ENCODE measurements at regions not wholly inside any gene's neighbourhood (a gene's known extent, or its start where the extent isn't known, plus 50 kb on each side); places are given as distances from the start of the nearest gene placed in this dataset.

DNA sequence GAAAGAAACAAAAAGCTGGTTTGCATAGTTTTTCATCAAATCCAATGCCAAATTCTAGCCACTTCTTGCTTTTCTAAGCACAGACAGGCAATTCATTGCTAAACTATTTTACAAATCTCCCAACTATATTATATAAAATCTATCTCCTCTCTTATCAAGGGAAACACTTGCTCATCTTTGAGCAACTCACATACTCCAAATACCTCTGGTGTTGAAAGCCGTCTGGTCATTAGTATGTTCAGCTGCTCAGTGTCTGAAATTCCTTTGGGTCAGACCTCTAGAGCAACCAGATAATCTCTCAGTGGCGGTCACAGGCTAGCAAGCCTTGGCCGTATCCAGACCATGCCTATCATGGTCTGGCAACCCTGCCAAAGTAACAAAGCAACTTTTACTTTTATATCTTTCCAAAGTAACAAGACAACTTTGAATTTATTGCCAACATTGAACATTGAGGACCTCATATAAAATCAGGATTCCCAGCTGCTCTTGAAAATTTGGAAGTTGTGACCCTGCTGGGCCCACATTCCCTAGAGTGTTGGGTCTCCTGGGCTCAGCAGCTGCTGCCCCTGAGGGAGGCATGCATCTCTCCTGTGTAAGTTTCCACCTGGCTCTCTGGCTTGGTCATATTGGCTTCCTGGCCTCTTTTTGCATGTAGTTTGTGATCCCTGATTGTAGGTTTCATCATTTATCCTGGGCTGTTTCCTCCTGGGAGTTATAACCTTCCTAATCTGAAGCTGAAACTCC is 56.8 kb upstream of the LANCL2 start:
- no peak overlapping the region for H2BK120ac ChIP-seq (replicated peaks; ENCODE audit: low read depth, low read length)
- H3K9ac ChIP-seq (replicated peaks in 1 of 4; ENCODE audit: extremely low read depth in 1 of 4, low read depth in 3 of 4, low read length in 3 of 4): no peak overlapping the region
- no peak overlapping the region for H2BK5ac ChIP-seq (ENCODE audit: low read depth, low read length)
- H3K56ac ChIP-seq (replicated peaks; ENCODE audit: insufficient read length, low read depth, low read length): no peak overlapping the region
- no peaks in the 10 kb centered on the region for H3K79me1 ChIP-seq (ENCODE audit: low read depth, low read length)
- no peak overlapping the region for H2BK20ac ChIP-seq (ENCODE audit: low read length)
- no peak overlapping the region for H3K23ac ChIP-seq (ENCODE audit: insufficient read length)
- 87% methylated on average over 3 of the region's 3 CpGs; no CpG with 5 or more reads in 1 of the 2 experiments for WGBS, 2 experiments (ENCODE audit: extremely low coverage in 1 of 2, insufficient coverage in 1 of 2, insufficient read length in 1 of 2, insufficient replicate concordance in 2 of 2, low coverage in 1 of 2, low lambda C conversion rate in 2 of 2, missing lambda C conversion rate in 1 of 2)
- H3K4me3 ChIP-seq (ENCODE audit: extremely low read depth in 1 of 4, insufficient read depth in 2 of 4, low read depth in 3 of 4, low read length in 4 of 4): no peak overlapping the region
- no peaks in the 10 kb centered on the region for H3K79me2 ChIP-seq (ENCODE audit: control insufficient read depth in 1 of 2, insufficient read depth in 2 of 2, low read length in 2 of 2)
- H2AK5ac ChIP-seq (ENCODE audit: low read depth, low read length): 0 out of 2 replicates have a peak overlapping the region, but pooled peaks have one; percentile 5
- H3K4me2 ChIP-seq (ENCODE audit: insufficient read depth in 1 of 2, low read depth in 2 of 2, low read length in 2 of 2): no peak overlapping the region
- no peak overlapping the region for H2BK12ac ChIP-seq (ENCODE audit: low read depth, low read length)
- no peaks in the 10 kb centered on the region for H3K23me2 ChIP-seq (ENCODE audit: low read depth, low read length)
- no peaks in the 10 kb centered on the region for H4K20me1 ChIP-seq (replicated peaks in 1 of 2; ENCODE audit: control insufficient read depth in 1 of 2, insufficient read depth in 2 of 2, low read length in 2 of 2)
- H3K9me3 ChIP-seq (ENCODE audit: insufficient read depth in 2 of 2, low read depth in 1 of 2, low read length in 1 of 2): peaks cover 12 to 23% of the 10 kb centered on the region in 2 experiments
- no peak overlapping the region for H3K14ac ChIP-seq (ENCODE audit: insufficient read length)
- H3K18ac ChIP-seq (ENCODE audit: extremely low read depth, low read length): no peak overlapping the region
- ChIA-PET POLR2A (ENCODE audit: partially characterized antibody) (interaction anchor here (1.1 to 3.1 kb wide), 3 partner anchors 9 to 57 kb away, joined by 3 to 12 read pairs (median 5); partner anchors contain the start of gene LANCL2), CTCF (ENCODE audit: partially characterized antibody) (interaction anchor here (1.0 to 1.8 kb wide), 4 partner anchors 9 to 53 kb away, joined by 3 to 5 read pairs (median 4); no protein-coding TSS in a partner anchor)
- no peak overlapping the region for H4K5ac ChIP-seq (ENCODE audit: insufficient read length, low read depth, low read length)
- no peaks in the 10 kb centered on the region for H3K36me3 ChIP-seq (ENCODE audit: control insufficient read depth in 2 of 4, insufficient read depth in 4 of 4, low read length in 3 of 4)
- H2BK15ac ChIP-seq (ENCODE audit: low read length): no peak overlapping the region
- FAIRE-seq: no peak
- H3K27ac ChIP-seq (ENCODE audit: low read depth, low read length): no peak overlapping the region
- no peak overlapping the region for H2AFZ ChIP-seq (ENCODE audit: low read length)
- no peaks in the 10 kb centered on the region for H3K27me3 ChIP-seq (replicated peaks in 1 of 4; ENCODE audit: control insufficient read depth in 3 of 4, extremely low read depth in 1 of 4, insufficient read depth in 3 of 4, low read length in 3 of 4)
- no peak overlapping the region for H4K8ac ChIP-seq (ENCODE audit: extremely low read depth, insufficient read depth, low read length)
- H4K91ac ChIP-seq (replicated peaks; ENCODE audit: insufficient read length, low read length): no peak overlapping the region
- no peak for DNase-seq (ENCODE audit: low read depth in 1 of 2, low spot score in 2 of 2)
- no peak overlapping the region for H3K4ac ChIP-seq (replicated peaks; ENCODE audit: insufficient read length, low read depth, low read length)
- H3K4me1 ChIP-seq (replicated peaks in 1 of 4; ENCODE audit: control insufficient read depth in 3 of 4, insufficient read depth in 4 of 4, low read length in 3 of 4): peaks cover 0 to 5% (median 1%) of the 10 kb centered on the region in 4 experiments; a peak in 1 of 7 replicates
- TF ChIP-seq ATF2 (IDR thresholded peaks at IDR 0.05; ENCODE audit: low read length) (no peak), EZH2 (IDR thresholded peaks at IDR 0.05; ENCODE audit: low read depth, low read length, severe bottlenecking) (no peak), HDAC2 (IDR thresholded peaks at IDR 0.05; ENCODE audit: borderline replicate concordance in 1 of 2, low read depth in 2 of 2, low read length in 2 of 2) (no peak), RFX5 (IDR thresholded peaks at IDR 0.05; ENCODE audit: borderline replicate concordance, low read depth, low read length) (no peak), ATF3 (IDR thresholded peaks at IDR 0.05; ENCODE audit: insufficient read depth, low read depth, low read length) (no peak), ZNF274 (IDR thresholded peaks at IDR 0.05; ENCODE audit: borderline replicate concordance, extremely low read depth, low read length) (no peak), JUN (IDR thresholded peaks at IDR 0.05; ENCODE audit: low read depth, low read length) (no peak)

All from H1 (cell line).